Breast epithelium (tissue), 3 donors: ENCODE measurements at regions not wholly inside any gene's neighbourhood (a gene's known extent, or its start where the extent isn't known, plus 50 kb on each side); places are given as distances from the start of the nearest gene placed in this dataset.

Experiments used
- POLR2A ChIP-seq: fragments of 450-650 bp; IDR thresholded peaks from one replicate; pipeline ENCODE4 v1.6.1; 2016; ENCODE audit warnings: antibody characterized with exemption, mild to moderate bottlenecking, moderate library complexity
- TF ChIP-seq, protein P1 (sequence below), 3 donors: fragments of 450-650 bp; IDR thresholded peaks; one replicate each; pipeline ENCODE4 v1.5.1; 2016 to 2017; ENCODE audit warnings: antibody characterized with exemption in 3 of 3, mild to moderate bottlenecking in 3 of 3, moderate library complexity in 3 of 3

- TF ChIP-seq, protein P1, sequence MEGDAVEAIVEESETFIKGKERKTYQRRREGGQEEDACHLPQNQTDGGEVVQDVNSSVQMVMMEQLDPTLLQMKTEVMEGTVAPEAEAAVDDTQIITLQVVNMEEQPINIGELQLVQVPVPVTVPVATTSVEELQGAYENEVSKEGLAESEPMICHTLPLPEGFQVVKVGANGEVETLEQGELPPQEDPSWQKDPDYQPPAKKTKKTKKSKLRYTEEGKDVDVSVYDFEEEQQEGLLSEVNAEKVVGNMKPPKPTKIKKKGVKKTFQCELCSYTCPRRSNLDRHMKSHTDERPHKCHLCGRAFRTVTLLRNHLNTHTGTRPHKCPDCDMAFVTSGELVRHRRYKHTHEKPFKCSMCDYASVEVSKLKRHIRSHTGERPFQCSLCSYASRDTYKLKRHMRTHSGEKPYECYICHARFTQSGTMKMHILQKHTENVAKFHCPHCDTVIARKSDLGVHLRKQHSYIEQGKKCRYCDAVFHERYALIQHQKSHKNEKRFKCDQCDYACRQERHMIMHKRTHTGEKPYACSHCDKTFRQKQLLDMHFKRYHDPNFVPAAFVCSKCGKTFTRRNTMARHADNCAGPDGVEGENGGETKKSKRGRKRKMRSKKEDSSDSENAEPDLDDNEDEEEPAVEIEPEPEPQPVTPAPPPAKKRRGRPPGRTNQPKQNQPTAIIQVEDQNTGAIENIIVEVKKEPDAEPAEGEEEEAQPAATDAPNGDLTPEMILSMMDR (IDR thresholded peaks at IDR 0.05): no peak
- TF ChIP-seq POLR2A: no peak
Observed at GRCh38 chr18:68083131-68083530, 566.6 kb upstream of the DSEL start.
